Smooth muscle cell (in vitro differentiated cells): ENCODE measurements at regions not wholly inside any gene's neighbourhood (a gene's known extent, or its start where the extent isn't known, plus 50 kb on each side); places are given as distances from the start of the nearest gene placed in this dataset.

ENCODE experiments used
- DNase-seq: peaks from one replicate; lab custom pipeline; 2025; ENCODE audit not compliant: unreplicated experiment; lab: John Stamatoyannopoulos, UW
- H2AFZ ChIP-seq: fragments of 200-600 bp; sonication (generic); 2 replicates; pipeline ENCODE4 v1.6.0; 2016; ENCODE audit warnings: antibody characterized with exemption, low read depth, mild to moderate bottlenecking
- H3F3A ChIP-seq: fragments of 200-600 bp; sonication (generic); 2 replicates; pipeline ENCODE4 v1.6.0; 2017; ENCODE audit warnings: antibody characterized with exemption, low read depth
- H3K27ac ChIP-seq: fragments of 200-600 bp; sonication (generic); 2 replicates; pipeline ENCODE4 v1.5.1; 2016; ENCODE audit warnings: low read depth, mild to moderate bottlenecking
- H3K27me3 ChIP-seq: fragments of 200-600 bp; sonication (generic); 2 replicates; pipeline ENCODE4 v1.6.1; 2016; ENCODE audit warnings: low read depth, mild to moderate bottlenecking
- H3K36me3 ChIP-seq: fragments of 200-600 bp; sonication (generic); 2 replicates; pipeline ENCODE4 v1.5.1; 2016; ENCODE audit warnings: low read depth
- H3K4me1 ChIP-seq: fragments of 200-600 bp; sonication (generic); 2 replicates; pipeline ENCODE4 v1.5.1; 2016; ENCODE audit warnings: low read depth
- H3K4me2 ChIP-seq: fragments of 200-600 bp; sonication (generic); 2 replicates; pipeline ENCODE4 v1.6.0; 2016; ENCODE audit warnings: mild to moderate bottlenecking
- H3K4me3 ChIP-seq: fragments of 200-600 bp; sonication (generic); 2 replicates; pipeline ENCODE4 v1.5.1; 2016; ENCODE audit warnings: mild to moderate bottlenecking
- H3K79me2 ChIP-seq: fragments of 200-600 bp; sonication (generic); 2 replicates; pipeline ENCODE4 v1.6.0; 2016; ENCODE audit warnings: low read depth, mild to moderate bottlenecking
- H3K9ac ChIP-seq: fragments of 200-600 bp; sonication (generic); 2 replicates; pipeline ENCODE4 v1.6.0; 2016; ENCODE audit warnings: low read depth
- H3K9me3 ChIP-seq: fragments of 200-600 bp; sonication (generic); replicated peaks from 2 replicates; pipeline ENCODE4 v1.5.1; 2016; ENCODE audit warnings: low read depth
- H4K20me1 ChIP-seq: fragments of 200-600 bp; sonication (generic); 2 replicates; pipeline ENCODE4 v1.6.0; 2016; ENCODE audit warnings: low read depth
- WGBS: methylation state at CpG from one replicate; pipeline ENCODE4 v1.1.7; 2016; ENCODE audit warnings: low lambda C conversion rate; 5-methylcytosine and 5-hydroxymethylcytosine counted together
- TF ChIP-seq, protein P1 (sequence below): fragments of 200-600 bp; sonication (generic); IDR thresholded peaks from 2 replicates; pipeline ENCODE4 v1.5.1; 2017; ENCODE audit warnings: borderline replicate concordance, mild to moderate bottlenecking, antibody characterized with exemption; ENCODE audit not compliant: insufficient read depth, poor library complexity, severe bottlenecking

- Histone ChIP-seq H3K36me3 (no peaks in the 10 kb centered on the region), H3F3A (no peaks in the 10 kb centered on the region), H4K20me1 (no peaks in the 10 kb centered on the region), H3K9me3 (no peaks in the 10 kb centered on the region), H2AFZ (no peak overlapping the region), H3K27ac (no peak overlapping the region), H3K27me3 (no peaks in the 10 kb centered on the region), H3K9ac (no peak overlapping the region), H3K79me2 (no peaks in the 10 kb centered on the region), H3K4me3 (no peak overlapping the region), H3K4me2 (no peak overlapping the region), H3K4me1 (no peaks in the 10 kb centered on the region)
- WGBS = 71% methylated on average over 2 of the region's 2 CpGs
- DNase-seq = no peak
- TF ChIP-seq, protein P1, sequence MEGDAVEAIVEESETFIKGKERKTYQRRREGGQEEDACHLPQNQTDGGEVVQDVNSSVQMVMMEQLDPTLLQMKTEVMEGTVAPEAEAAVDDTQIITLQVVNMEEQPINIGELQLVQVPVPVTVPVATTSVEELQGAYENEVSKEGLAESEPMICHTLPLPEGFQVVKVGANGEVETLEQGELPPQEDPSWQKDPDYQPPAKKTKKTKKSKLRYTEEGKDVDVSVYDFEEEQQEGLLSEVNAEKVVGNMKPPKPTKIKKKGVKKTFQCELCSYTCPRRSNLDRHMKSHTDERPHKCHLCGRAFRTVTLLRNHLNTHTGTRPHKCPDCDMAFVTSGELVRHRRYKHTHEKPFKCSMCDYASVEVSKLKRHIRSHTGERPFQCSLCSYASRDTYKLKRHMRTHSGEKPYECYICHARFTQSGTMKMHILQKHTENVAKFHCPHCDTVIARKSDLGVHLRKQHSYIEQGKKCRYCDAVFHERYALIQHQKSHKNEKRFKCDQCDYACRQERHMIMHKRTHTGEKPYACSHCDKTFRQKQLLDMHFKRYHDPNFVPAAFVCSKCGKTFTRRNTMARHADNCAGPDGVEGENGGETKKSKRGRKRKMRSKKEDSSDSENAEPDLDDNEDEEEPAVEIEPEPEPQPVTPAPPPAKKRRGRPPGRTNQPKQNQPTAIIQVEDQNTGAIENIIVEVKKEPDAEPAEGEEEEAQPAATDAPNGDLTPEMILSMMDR = no peak
These were observed 363.6 kb upstream of the C1orf174 start for GRCh38 chr1:4263699-4264098.

DNA sequence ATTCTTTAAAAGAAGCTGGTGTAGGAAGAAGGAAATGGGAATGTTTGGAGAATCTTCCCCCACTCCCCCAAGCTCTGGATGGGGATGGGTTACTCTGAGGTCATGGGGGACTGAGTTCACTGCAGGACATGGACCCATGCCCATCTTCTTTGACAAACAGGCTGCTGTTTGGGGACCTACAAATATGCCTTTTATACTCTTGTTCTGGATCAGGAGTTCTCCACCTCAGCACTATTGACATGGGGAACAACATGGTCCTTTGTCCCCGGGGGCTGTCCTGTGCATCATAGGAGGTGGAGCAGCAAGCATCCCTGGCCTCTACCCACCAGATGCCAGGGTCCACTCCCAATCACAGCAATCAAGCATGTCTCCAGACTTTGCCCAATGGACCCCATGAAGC, 365.8 kb upstream of the C1orf174 start:
- no peak overlapping the region for H3K27ac ChIP-seq
- no peaks in the 10 kb centered on the region for H3K27me3 ChIP-seq
- H3F3A ChIP-seq = no peaks in the 10 kb centered on the region
- H3K36me3 ChIP-seq = no peaks in the 10 kb centered on the region
- H3K4me3 ChIP-seq = no peak overlapping the region
- H3K79me2 ChIP-seq = no peaks in the 10 kb centered on the region
- no peak overlapping the region for H2AFZ ChIP-seq
- H3K4me1 ChIP-seq = no peaks in the 10 kb centered on the region
- no peaks in the 10 kb centered on the region for H4K20me1 ChIP-seq
- H3K9me3 ChIP-seq = no peaks in the 10 kb centered on the region
- 83% methylated on average over 1 of the region's 1 CpG for WGBS
- no peak overlapping the region for H3K4me2 ChIP-seq
- no peak for DNase-seq
- H3K9ac ChIP-seq = no peak overlapping the region
- TF ChIP-seq, protein P1 = no peak

GRCh38 chr1:4267381-4268261, 367.5 kb upstream of the C1orf174 start:
- no peaks in the 10 kb centered on the region for H3K27me3 ChIP-seq
- WGBS = 75% methylated on average over 12 of the region's 12 CpGs
- H2AFZ ChIP-seq = no peak overlapping the region
- no peaks in the 10 kb centered on the region for H3K36me3 ChIP-seq
- no peaks in the 10 kb centered on the region for H3F3A ChIP-seq
- H3K9me3 ChIP-seq = no peaks in the 10 kb centered on the region
- H3K79me2 ChIP-seq = no peaks in the 10 kb centered on the region
- no peaks in the 10 kb centered on the region for H4K20me1 ChIP-seq
- no peak overlapping the region for H3K4me2 ChIP-seq
- no peak overlapping the region for H3K9ac ChIP-seq
- TF ChIP-seq, protein P1 = no peak
- no peak for DNase-seq
- no peak overlapping the region for H3K4me3 ChIP-seq
- H3K4me1 ChIP-seq = no peaks in the 10 kb centered on the region
- H3K27ac ChIP-seq = no peak overlapping the region
